Type B pancreatic cell (in vitro differentiated cells): ENCODE measurements at regions not wholly inside any gene's neighbourhood (a gene's known extent, or its start where the extent isn't known, plus 50 kb on each side); places are given as distances from the start of the nearest gene placed in this dataset.
A peak's percentile ranks its signal among the peaks of the same experiment; 100 is the strongest.

ENCODE experiments used
- DNase-seq: peaks from one replicate; pipeline ENCODE4 v3.0.0; 2021; ENCODE audit warnings: mixed read lengths; ENCODE audit not compliant: unreplicated experiment; ENCODE audit errors: extremely low spot score
- H3K27ac Mint-ChIP-seq: 2 replicates; pipeline ENCODE4 v1.8.0; 2021; ENCODE audit warnings: mild to moderate bottlenecking, mixed read lengths
- H3K27me3 Mint-ChIP-seq: 2 replicates; pipeline ENCODE4 v1.8.0; 2021; ENCODE audit warnings: mixed read lengths
- H3K36me3 Mint-ChIP-seq: 2 replicates; pipeline ENCODE4 v1.8.0; 2021; ENCODE audit warnings: mixed read lengths
- H3K4me1 Mint-ChIP-seq: one replicate; pipeline ENCODE4 v1.8.0; 2021; ENCODE audit warnings: mixed read lengths; ENCODE audit not compliant: unreplicated experiment
- H3K4me3 Mint-ChIP-seq: 2 replicates; pipeline ENCODE4 v1.8.0; 2021; ENCODE audit warnings: mild to moderate bottlenecking, mixed read lengths
- H3K9me3 Mint-ChIP-seq: 2 replicates; pipeline ENCODE4 v1.8.0; 2021; ENCODE audit warnings: mixed read lengths
- TF ChIP-seq, protein P1 (sequence below): fragments of 200-600 bp; sonication (generic); conservative IDR thresholded peaks from 2 replicates; pipeline ENCODE4 v1.5.0; 2021; ENCODE audit warnings: antibody characterized with exemption, mild to moderate bottlenecking

- Mint-ChIP-seq H3K36me3 (no peaks in the 10 kb centered on the region), H3K4me1 (peaks cover 17% of the 10 kb centered on the region), H3K27ac (no peak overlapping the region), H3K9me3 (no peaks in the 10 kb centered on the region), H3K4me3 (no peak overlapping the region), H3K27me3 (peaks cover 39% of the 10 kb centered on the region)
- no peak for DNase-seq
- TF ChIP-seq, protein P1, sequence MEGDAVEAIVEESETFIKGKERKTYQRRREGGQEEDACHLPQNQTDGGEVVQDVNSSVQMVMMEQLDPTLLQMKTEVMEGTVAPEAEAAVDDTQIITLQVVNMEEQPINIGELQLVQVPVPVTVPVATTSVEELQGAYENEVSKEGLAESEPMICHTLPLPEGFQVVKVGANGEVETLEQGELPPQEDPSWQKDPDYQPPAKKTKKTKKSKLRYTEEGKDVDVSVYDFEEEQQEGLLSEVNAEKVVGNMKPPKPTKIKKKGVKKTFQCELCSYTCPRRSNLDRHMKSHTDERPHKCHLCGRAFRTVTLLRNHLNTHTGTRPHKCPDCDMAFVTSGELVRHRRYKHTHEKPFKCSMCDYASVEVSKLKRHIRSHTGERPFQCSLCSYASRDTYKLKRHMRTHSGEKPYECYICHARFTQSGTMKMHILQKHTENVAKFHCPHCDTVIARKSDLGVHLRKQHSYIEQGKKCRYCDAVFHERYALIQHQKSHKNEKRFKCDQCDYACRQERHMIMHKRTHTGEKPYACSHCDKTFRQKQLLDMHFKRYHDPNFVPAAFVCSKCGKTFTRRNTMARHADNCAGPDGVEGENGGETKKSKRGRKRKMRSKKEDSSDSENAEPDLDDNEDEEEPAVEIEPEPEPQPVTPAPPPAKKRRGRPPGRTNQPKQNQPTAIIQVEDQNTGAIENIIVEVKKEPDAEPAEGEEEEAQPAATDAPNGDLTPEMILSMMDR, result no peak
Observed at GRCh38 chr16:86087896-86088230, 188.9 kb downstream of the IRF8 start.

GRCh38 chr16:86088287-86088686 lies 189.3 kb downstream of the IRF8 start:
- Mint-ChIP-seq H3K36me3 (no peaks in the 10 kb centered on the region), H3K4me1 (peaks cover 17% of the 10 kb centered on the region), H3K4me3 (no peak overlapping the region), H3K9me3 (no peaks in the 10 kb centered on the region), H3K27me3 (peaks cover 36% of the 10 kb centered on the region), H3K27ac (no peak overlapping the region)
- DNase-seq, result no peak
- TF ChIP-seq, protein P1, result no peak

DNA sequence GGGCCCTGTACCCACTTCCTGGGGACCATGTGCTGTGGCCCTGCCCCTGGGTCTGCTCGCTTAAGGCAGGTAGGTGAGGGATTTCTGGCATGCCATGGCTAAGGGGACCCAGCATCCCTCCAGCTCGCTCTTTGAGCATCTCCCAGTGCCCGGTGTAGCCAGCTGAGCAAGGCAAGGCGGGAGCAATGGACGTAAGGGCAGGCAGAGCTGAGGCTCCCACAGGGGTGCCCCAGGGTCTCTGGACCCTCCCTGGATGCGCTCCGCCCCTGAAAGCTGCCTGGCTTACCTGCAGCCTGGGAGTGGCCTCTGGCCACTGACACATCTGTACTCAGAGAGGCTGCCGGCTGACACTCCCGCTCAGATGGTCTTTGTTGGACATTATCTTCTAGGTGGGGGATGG lies 189.9 kb downstream of the IRF8 start:
- no peak overlapping the region for H3K4me3 Mint-ChIP-seq
- no peaks in the 10 kb centered on the region for H3K36me3 Mint-ChIP-seq
- peaks cover 17% of the 10 kb centered on the region for H3K4me1 Mint-ChIP-seq
- peaks cover 32% of the 10 kb centered on the region for H3K27me3 Mint-ChIP-seq
- TF ChIP-seq, protein P1, result no peak
- no peaks in the 10 kb centered on the region for H3K9me3 Mint-ChIP-seq
- no peak overlapping the region for H3K27ac Mint-ChIP-seq
- DNase-seq, result no peak

- Mint-ChIP-seq H3K9me3 (no peaks in the 10 kb centered on the region), H3K4me1 (peaks cover 17% of the 10 kb centered on the region), H3K27ac (no peak overlapping the region), H3K27me3 (peaks cover 31% of the 10 kb centered on the region), H3K36me3 (no peaks in the 10 kb centered on the region), H3K4me3 (no peak overlapping the region)
- TF ChIP-seq, protein P1, result no peak
- DNase-seq, result no peak
Observed at GRCh38 chr16:86089334-86089900, 190.5 kb downstream of the IRF8 start.

GRCh38 chr16:86089991-86090390 lies 191.0 kb downstream of the IRF8 start:
- H3K27ac Mint-ChIP-seq, result peak overlapping the region; percentile 65
- no peaks in the 10 kb centered on the region for H3K9me3 Mint-ChIP-seq
- no peak for DNase-seq
- H3K4me1 Mint-ChIP-seq, result peaks cover 17% of the 10 kb centered on the region
- peaks cover 31% of the 10 kb centered on the region for H3K27me3 Mint-ChIP-seq
- no peak overlapping the region for H3K4me3 Mint-ChIP-seq
- TF ChIP-seq, protein P1, result no peak
- no peaks in the 10 kb centered on the region for H3K36me3 Mint-ChIP-seq
